Activated T-helper 17 cell treated with anti-CD3 and anti-CD28 coated beads, Interleukin-2, amount 50 U/mL, for 72 hours (primary cell): ENCODE measurements at regions not wholly inside any gene's neighbourhood (a gene's known extent, or its start where the extent isn't known, plus 50 kb on each side); places are given as distances from the start of the nearest gene placed in this dataset.
"Not testable (repeated sequence)": the region's sequence is repeated elsewhere in the genome, so short reads cannot be mapped to it uniquely, and the experiment has no call there.

ENCODE experiments used
- ATAC-seq: fragments of 150-1000 bp; cut with Tn5 transposase; replicated peaks from 2 replicates; pipeline ENCODE4 v1.10.0; 2021; ENCODE audit warnings: mild to moderate bottlenecking, moderate library complexity
- H3K27ac Mint-ChIP-seq: one replicate; pipeline ENCODE4 v1.8.0; 2022; ENCODE audit warnings: mixed read lengths
- H3K27me3 Mint-ChIP-seq: one replicate; pipeline ENCODE4 v1.8.0; 2022; ENCODE audit warnings: mixed read lengths
- H3K36me3 Mint-ChIP-seq: one replicate; pipeline ENCODE4 v1.8.0; 2022; ENCODE audit warnings: low read depth, mild to moderate bottlenecking, mixed read lengths
- H3K4me1 Mint-ChIP-seq: one replicate; pipeline ENCODE4 v1.8.0; 2022; ENCODE audit warnings: mixed read lengths
- H3K4me3 Mint-ChIP-seq: one replicate; pipeline ENCODE4 v1.8.0; 2022; ENCODE audit warnings: mild to moderate bottlenecking, mixed read lengths
- H3K9me3 Mint-ChIP-seq: one replicate; pipeline ENCODE4 v1.8.0; 2022; ENCODE audit warnings: mixed read lengths

GRCh38 chr15:95684126-95684525, 646.4 kb upstream of the NR2F2 start:
- no peaks in the 10 kb centered on the region for H3K9me3 Mint-ChIP-seq
- no peak for ATAC-seq
- no peak overlapping the region for H3K4me3 Mint-ChIP-seq
- H3K36me3 Mint-ChIP-seq: no peaks in the 10 kb centered on the region
- H3K27ac Mint-ChIP-seq: no peak overlapping the region
- no peaks in the 10 kb centered on the region for H3K4me1 Mint-ChIP-seq
- no peaks in the 10 kb centered on the region for H3K27me3 Mint-ChIP-seq

- H3K27me3 Mint-ChIP-seq: no peaks in the 10 kb centered on the region
- no peak overlapping the region for H3K4me3 Mint-ChIP-seq
- H3K9me3 Mint-ChIP-seq: no peaks in the 10 kb centered on the region
- H3K36me3 Mint-ChIP-seq: no peaks in the 10 kb centered on the region
- ATAC-seq: no peak
- H3K27ac Mint-ChIP-seq: no peak overlapping the region
- H3K4me1 Mint-ChIP-seq: no peaks in the 10 kb centered on the region
These were observed 645.8 kb upstream of the NR2F2 start for GRCh38 chr15:95684693-95685115.

GRCh38 chr15:95687061-95687460, 643.4 kb upstream of the NR2F2 start:
- H3K9me3 Mint-ChIP-seq: peaks cover 3% of the 10 kb centered on the region
- H3K4me3 Mint-ChIP-seq: no peak overlapping the region
- no peak overlapping the region for H3K27ac Mint-ChIP-seq
- H3K36me3 Mint-ChIP-seq: no peaks in the 10 kb centered on the region
- no peaks in the 10 kb centered on the region for H3K4me1 Mint-ChIP-seq
- no peak for ATAC-seq
- H3K27me3 Mint-ChIP-seq: no peaks in the 10 kb centered on the region

GRCh38 chr15:95687686-95688085, 642.8 kb upstream of the NR2F2 start:
- no peak overlapping the region for H3K27ac Mint-ChIP-seq
- ATAC-seq: no peak
- H3K9me3 Mint-ChIP-seq: peaks cover 3% of the 10 kb centered on the region
- no peak overlapping the region for H3K4me3 Mint-ChIP-seq
- no peaks in the 10 kb centered on the region for H3K36me3 Mint-ChIP-seq
- no peaks in the 10 kb centered on the region for H3K27me3 Mint-ChIP-seq
- no peaks in the 10 kb centered on the region for H3K4me1 Mint-ChIP-seq

- Mint-ChIP-seq H3K36me3 (no peaks in the 10 kb centered on the region), H3K27ac (no peak overlapping the region), H3K27me3 (no peaks in the 10 kb centered on the region), H3K4me3 (no peak overlapping the region), H3K9me3 (peaks cover 14% of the 10 kb centered on the region), H3K4me1 (no peaks in the 10 kb centered on the region)
- peak; percentile 59 for ATAC-seq
These were observed 639.7 kb upstream of the NR2F2 start for GRCh38 chr15:95690631-95691340.

GRCh38 chr15:95693917-95694316, 636.6 kb upstream of the NR2F2 start:
- Mint-ChIP-seq H3K4me3 (no peak overlapping the region), H3K4me1 (no peaks in the 10 kb centered on the region), H3K9me3 (peaks cover 18% of the 10 kb centered on the region), H3K27ac (no peak overlapping the region), H3K27me3 (peaks cover 3% of the 10 kb centered on the region), H3K36me3 (no peaks in the 10 kb centered on the region)
- ATAC-seq: no peak

- peaks cover 26% of the 10 kb centered on the region for H3K9me3 Mint-ChIP-seq
- H3K27me3 Mint-ChIP-seq: peaks cover 3% of the 10 kb centered on the region
- no peaks in the 10 kb centered on the region for H3K4me1 Mint-ChIP-seq
- H3K4me3 Mint-ChIP-seq: no peak overlapping the region
- no peak overlapping the region for H3K27ac Mint-ChIP-seq
- no peak for ATAC-seq
- no peaks in the 10 kb centered on the region for H3K36me3 Mint-ChIP-seq
These were observed 632.3 kb upstream of the NR2F2 start for GRCh38 chr15:95698230-95698629.

- Mint-ChIP-seq H3K27me3 (peaks cover 3% of the 10 kb centered on the region), H3K27ac (no peak overlapping the region), H3K4me3 (no peak overlapping the region), H3K36me3 (no peaks in the 10 kb centered on the region), H3K4me1 (no peaks in the 10 kb centered on the region), H3K9me3 (peaks cover 25% of the 10 kb centered on the region)
- no peak for ATAC-seq
These were observed 631.5 kb upstream of the NR2F2 start for GRCh38 chr15:95698951-95699350.

GRCh38 chr15:95699578-95699977, 630.9 kb upstream of the NR2F2 start:
- peaks cover 24% of the 10 kb centered on the region for H3K9me3 Mint-ChIP-seq
- no peak overlapping the region for H3K4me3 Mint-ChIP-seq
- no peak overlapping the region for H3K27ac Mint-ChIP-seq
- H3K4me1 Mint-ChIP-seq: no peaks in the 10 kb centered on the region
- no peaks in the 10 kb centered on the region for H3K36me3 Mint-ChIP-seq
- no peak for ATAC-seq
- peaks cover 3% of the 10 kb centered on the region for H3K27me3 Mint-ChIP-seq

GRCh38 chr15:95700692-95701091, 629.8 kb upstream of the NR2F2 start:
- not testable (repeated sequence) for ATAC-seq, H3K27ac Mint-ChIP-seq, H3K36me3 Mint-ChIP-seq, H3K27me3 Mint-ChIP-seq, H3K4me3 Mint-ChIP-seq, H3K4me1 Mint-ChIP-seq
- peaks cover 20% of the 10 kb centered on the region for H3K9me3 Mint-ChIP-seq

- Mint-ChIP-seq H3K9me3 (peaks cover 23% of the 10 kb centered on the region), H3K27me3 (peaks cover 3% of the 10 kb centered on the region), H3K4me1 (no peaks in the 10 kb centered on the region), H3K4me3 (no peak overlapping the region), H3K36me3 (no peaks in the 10 kb centered on the region), H3K27ac (no peak overlapping the region)
- ATAC-seq: no peak
These were observed 629.1 kb upstream of the NR2F2 start for GRCh38 chr15:95701410-95701809.

- Mint-ChIP-seq H3K27me3 (no peaks in the 10 kb centered on the region), H3K9me3 (peaks cover 5% of the 10 kb centered on the region), H3K4me3 (no peak overlapping the region), H3K27ac (no peak overlapping the region), H3K4me1 (no peaks in the 10 kb centered on the region), H3K36me3 (no peaks in the 10 kb centered on the region)
- no peak for ATAC-seq
These were observed 620.4 kb upstream of the NR2F2 start for GRCh38 chr15:95709959-95710695.

GRCh38 chr15:95712785-95713184, 617.7 kb upstream of the NR2F2 start:
- ATAC-seq: no peak
- Mint-ChIP-seq H3K9me3 (no peaks in the 10 kb centered on the region), H3K27ac (no peak overlapping the region), H3K27me3 (no peaks in the 10 kb centered on the region), H3K4me3 (no peak overlapping the region), H3K4me1 (no peaks in the 10 kb centered on the region), H3K36me3 (no peaks in the 10 kb centered on the region)

- no peaks in the 10 kb centered on the region for H3K27me3 Mint-ChIP-seq
These were observed 617.2 kb upstream of the NR2F2 start for GRCh38 chr15:95713324-95713723.

GRCh38 chr15:95715116-95715903, 615.2 kb upstream of the NR2F2 start:
- H3K4me1 Mint-ChIP-seq: no peaks in the 10 kb centered on the region
- H3K9me3 Mint-ChIP-seq: no peaks in the 10 kb centered on the region
- H3K27ac Mint-ChIP-seq: no peak overlapping the region
- ATAC-seq: no peak
- no peak overlapping the region for H3K4me3 Mint-ChIP-seq
- H3K36me3 Mint-ChIP-seq: no peaks in the 10 kb centered on the region
- no peaks in the 10 kb centered on the region for H3K27me3 Mint-ChIP-seq

More at GRCh38 chr15:95713324-95713723, 617.2 kb upstream of the NR2F2 start:
- ATAC-seq: no peak
- no peak overlapping the region for H3K4me3 Mint-ChIP-seq
- H3K4me1 Mint-ChIP-seq: no peaks in the 10 kb centered on the region
- H3K36me3 Mint-ChIP-seq: no peaks in the 10 kb centered on the region
- H3K9me3 Mint-ChIP-seq: no peaks in the 10 kb centered on the region
- no peak overlapping the region for H3K27ac Mint-ChIP-seq
